22Rv1 (cell line): ENCODE measurements at regions not wholly inside any gene's neighbourhood (a gene's known extent, or its start where the extent isn't known, plus 50 kb on each side); places are given as distances from the start of the nearest gene placed in this dataset.

Experiments
- H3K27ac ChIP-seq: fragments of 450-650 bp; 2 replicates; pipeline ENCODE4 v1.5.1; 2017
- ZFX ChIP-seq: fragments of 450-650 bp; IDR thresholded peaks from 2 replicates; pipeline ENCODE4 v1.6.1; 2017; ENCODE audit warnings: antibody characterized with exemption, borderline replicate concordance
- TF ChIP-seq, protein P1 (sequence below): fragments of 450-650 bp; IDR thresholded peaks from 2 replicates; pipeline ENCODE4 v1.5.1; 2017; ENCODE audit warnings: mild to moderate bottlenecking

DNA sequence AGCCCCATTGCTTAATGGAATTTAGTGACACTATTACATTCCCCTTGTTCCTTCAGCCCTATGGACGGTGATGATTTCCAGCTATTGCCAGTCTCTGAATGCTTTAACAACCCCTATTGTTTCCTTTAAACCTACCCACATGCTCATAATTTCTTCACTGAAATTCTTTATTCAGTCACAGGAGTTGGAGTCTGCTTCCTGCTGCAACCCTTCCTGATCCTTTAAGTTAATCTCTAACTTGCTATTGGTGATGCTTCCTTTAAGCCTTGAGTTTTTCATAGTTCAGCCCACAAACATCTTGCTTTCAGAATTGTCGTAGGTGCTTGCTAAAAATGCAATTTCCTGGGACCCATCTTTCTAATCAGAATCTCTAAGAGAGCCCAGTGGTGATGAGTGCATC is 66.3 kb upstream of the TNFAIP3 start:
- H3K27ac ChIP-seq, result no peak overlapping the region
- TF ChIP-seq, protein P1, sequence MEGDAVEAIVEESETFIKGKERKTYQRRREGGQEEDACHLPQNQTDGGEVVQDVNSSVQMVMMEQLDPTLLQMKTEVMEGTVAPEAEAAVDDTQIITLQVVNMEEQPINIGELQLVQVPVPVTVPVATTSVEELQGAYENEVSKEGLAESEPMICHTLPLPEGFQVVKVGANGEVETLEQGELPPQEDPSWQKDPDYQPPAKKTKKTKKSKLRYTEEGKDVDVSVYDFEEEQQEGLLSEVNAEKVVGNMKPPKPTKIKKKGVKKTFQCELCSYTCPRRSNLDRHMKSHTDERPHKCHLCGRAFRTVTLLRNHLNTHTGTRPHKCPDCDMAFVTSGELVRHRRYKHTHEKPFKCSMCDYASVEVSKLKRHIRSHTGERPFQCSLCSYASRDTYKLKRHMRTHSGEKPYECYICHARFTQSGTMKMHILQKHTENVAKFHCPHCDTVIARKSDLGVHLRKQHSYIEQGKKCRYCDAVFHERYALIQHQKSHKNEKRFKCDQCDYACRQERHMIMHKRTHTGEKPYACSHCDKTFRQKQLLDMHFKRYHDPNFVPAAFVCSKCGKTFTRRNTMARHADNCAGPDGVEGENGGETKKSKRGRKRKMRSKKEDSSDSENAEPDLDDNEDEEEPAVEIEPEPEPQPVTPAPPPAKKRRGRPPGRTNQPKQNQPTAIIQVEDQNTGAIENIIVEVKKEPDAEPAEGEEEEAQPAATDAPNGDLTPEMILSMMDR, result no peak
- no peak for TF ChIP-seq ZFX

DNA sequence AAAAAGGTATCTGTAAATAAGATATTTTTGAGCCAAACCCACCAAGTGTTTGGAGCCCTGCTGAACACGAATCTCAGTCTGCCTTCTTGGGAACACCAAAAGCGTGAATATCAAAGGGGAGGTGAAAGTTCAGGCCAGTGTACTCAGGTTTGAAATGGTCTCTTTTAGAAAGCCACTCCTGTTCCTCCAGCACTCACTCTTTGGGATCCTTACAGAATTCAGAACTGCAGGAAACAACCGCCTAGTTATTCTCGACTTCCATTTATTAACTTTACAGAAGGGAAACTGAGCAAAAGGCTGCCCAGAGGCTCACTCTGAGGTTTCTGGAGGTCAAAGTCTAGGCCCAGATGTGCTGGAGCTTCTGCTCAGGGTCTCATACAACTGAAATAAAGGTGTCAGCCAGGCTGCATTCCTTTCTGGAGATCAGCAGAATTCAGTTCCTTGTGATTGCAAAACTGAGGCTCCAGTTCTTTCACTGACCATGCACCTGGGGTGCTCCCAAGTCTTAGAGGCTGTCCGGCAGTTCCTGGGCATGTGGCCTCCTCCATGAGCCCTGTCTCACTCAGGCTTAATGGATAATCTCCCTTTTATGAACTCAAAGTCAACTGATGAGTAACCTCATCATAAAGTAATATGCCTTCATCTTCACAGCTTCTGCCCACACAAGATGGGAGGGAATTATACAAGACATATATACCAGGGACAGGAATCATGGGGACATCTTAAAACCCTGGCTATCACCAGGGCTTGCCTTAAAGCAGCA is 65.5 kb upstream of the TNFAIP3 start:
- no peak overlapping the region for H3K27ac ChIP-seq
- TF ChIP-seq, protein P1, result no peak
- TF ChIP-seq ZFX, result no peak

DNA sequence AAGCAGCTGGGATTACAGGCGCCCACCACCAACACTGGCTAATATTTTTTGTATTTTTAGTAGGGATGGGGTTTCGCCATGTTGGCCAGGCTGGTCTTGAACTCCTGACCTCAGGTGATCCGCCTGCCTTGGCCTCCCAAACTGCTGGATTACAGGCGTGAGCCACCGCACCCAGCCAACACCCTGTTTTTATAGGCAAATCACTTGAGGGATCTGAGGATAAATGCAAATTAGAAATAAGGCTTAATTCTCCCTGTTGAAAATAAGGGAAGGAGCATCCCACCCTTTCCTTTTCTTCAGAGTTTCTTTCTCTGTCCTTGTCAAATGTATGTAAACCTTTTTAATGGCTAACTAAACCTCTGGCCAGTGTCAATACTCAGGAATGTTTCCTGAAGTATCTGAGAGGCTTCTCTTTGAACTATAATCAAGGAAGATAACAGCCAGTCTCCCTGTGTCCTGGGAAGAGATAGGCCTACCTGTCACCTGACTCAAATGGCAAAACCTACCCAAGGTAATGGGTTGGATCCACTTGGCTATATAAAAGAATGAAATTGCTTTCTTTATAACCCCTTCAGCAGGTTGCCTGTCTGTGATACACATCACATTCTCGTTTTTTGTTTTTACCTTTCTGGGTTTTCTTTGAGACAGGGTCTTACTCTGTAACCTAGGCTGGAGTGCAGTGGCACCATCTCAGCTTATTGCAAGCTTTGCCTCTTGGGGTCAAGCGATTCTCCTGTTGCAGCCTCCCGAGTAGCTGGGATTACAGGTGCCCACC is 64.5 kb upstream of the TNFAIP3 start:
- no peak overlapping the region for H3K27ac ChIP-seq
- no peak for TF ChIP-seq ZFX
- TF ChIP-seq, protein P1, result no peak

DNA sequence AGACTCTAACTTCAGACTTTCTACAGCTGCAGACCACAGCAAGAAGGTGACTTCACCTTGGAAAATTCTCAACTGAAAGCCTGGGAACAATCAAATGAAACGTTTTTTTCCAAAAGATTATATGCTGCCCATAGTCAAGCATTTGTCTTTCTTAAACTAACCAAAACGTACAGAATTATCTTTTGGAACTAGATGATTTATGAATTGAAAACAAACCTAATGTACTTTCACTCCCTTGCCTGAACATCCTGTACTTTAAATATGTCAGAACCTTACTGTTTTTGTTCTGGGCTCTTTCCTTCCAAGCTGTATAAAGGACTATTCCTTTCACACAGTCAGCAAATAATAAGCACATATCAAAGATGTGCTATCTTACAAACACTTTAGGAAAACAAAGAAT is 62.4 kb upstream of the TNFAIP3 start:
- no peak overlapping the region for H3K27ac ChIP-seq
- TF ChIP-seq, protein P1, result no peak
- TF ChIP-seq ZFX, result no peak

DNA sequence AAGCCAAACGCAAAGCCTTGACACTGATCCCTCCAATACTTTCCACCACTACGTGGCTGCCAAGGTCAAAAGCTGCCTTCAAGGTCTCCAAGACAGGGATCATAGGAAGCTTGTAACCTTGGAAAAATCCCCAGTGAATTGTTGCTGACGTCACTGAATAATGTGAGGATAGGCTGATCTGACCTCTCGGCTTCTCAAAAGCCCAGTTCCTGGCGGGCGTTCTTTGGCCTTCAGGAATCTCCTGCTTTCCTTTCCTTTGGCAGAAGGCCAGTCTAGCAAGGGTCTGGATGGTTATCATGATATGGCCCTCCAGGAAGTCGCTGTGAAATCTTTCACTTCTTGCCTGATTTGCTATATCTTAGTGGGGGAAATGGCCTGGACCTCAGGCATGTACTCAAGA is 61.4 kb upstream of the TNFAIP3 start:
- no peak for TF ChIP-seq ZFX
- TF ChIP-seq, protein P1, result no peak

DNA sequence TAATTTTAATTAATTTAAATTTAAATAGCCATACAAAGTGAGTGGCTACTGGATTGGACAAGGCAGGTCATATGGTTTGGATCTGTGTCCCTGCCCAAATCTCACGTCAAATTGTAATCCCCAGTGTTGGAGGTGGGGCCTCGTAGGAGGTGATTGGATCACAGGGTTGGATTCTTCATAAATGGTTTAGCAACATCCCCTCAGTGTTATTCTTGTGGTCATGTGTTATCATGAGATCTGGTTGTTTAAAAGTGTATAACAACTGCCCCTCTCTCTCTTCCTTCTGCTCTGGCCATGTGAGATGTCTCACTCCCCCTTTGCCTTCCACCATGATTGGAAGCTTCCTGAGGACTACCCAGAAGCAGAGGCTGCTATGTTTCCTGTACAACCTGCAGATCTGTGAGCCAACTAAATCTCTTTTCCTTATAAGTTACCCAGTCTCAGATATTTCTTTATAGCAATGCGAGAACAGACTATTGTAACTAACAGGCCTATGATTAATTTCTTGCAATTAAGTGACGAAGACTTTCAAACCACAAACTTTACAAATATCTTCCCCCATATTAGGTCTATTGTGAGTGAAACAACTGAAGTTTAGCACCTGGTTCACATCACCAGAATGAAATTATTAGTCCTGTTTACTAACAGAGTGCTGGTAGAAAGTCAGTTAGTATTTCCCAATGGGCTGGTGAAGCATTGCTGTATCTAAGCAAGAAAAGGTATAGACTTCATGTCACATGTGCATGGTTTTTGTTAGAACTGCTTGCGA is 60.0 kb upstream of the TNFAIP3 start:
- no peak overlapping the region for H3K27ac ChIP-seq
- TF ChIP-seq ZFX, result no peak
- TF ChIP-seq, protein P1, result no peak

More for the DNA sequence above, 61.4 kb upstream of the TNFAIP3 start:
- H3K27ac ChIP-seq, result no peak overlapping the region
